ENCODE measurements at regions not wholly inside any gene's neighbourhood (a gene's known extent, or its start where the extent isn't known, plus 50 kb on each side); places are given as distances from the start of the nearest gene placed in this dataset.

DNA sequence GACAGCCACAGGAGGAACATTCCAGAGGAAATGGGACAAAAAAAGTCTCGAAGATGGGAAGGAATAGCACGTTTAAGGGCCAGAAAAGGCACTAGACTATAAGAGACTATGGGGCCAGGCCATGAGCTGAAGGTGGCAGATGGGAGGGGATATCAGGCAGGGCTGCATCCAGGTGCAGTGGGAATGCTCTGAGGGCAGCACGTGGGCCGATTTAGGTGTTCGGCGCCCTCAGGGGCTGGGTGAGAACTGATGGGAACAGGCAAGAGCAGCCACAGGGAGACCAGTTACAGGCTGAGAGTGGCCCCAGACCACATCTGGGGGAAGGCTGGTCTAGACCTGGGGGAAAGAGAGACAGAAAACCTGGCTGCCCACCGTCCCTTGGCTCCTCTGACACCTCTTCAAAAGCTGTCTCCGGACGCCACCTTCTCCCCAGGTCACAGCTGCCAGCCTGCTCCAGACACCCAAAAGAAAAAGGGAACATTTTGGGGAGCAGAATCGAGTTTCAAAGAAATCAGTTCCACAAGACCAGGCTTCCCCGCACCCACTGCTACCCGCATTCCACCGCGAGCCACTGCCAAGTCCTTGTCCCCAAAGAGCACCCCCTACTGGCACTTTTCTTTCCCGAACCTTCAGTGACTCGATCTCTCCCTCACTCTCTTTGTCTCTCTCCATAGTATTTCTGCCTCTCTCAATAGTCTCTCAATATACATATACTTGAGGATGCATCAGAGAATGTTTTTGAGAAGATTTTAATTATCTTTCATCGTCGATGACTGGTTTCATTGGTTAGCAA is 190.1 kb upstream of the AGAP1 start:
- DNase-seq (ENCODE audit: low spot score): no peak

DNA sequence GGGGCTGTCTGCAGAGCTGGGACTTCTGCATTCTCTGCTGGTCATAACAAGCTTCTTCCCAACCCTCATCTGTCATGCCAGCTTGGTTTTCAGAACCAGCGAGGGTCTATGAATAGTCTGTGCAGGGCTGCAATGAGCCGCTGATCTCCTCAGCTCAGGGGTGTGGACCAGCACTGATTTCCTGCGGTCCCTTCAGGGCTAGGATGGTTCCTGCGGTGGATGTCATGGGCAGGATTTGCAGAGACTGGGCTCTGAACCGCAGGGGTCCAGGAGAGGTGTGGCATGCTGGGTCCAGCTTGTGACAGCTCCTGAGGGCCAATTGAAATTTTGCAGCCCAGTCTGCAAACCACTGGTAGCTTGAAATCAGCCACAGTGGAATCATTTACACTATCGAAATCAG is 188.2 kb upstream of the AGAP1 start:
- DNase-seq (ENCODE audit: low spot score): no peak

- DNase-seq (ENCODE audit: low spot score): no peak
Measured at GRCh38 chr2:235311044-235311443, 182.8 kb upstream of the AGAP1 start.

DNA sequence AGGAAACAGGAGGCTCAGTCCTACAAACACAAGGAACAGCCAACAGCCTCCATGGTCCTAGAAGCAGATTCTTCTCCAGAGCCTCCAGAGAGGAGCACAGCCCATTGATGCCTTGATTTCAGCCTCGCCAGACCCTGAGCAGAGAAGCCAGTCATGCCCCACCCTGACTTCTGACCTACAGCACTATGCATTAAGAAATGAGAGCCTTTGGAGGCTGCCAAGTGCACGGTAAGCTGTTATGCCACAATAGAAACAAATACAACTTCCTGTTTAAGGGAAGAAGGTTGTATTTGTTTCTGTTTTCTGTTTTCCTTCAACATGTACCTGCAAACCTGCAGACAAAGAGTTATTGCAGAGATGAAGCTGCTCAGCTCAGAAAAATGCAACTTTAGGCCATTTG is 181.3 kb upstream of the AGAP1 start:
- no peak for DNase-seq (ENCODE audit: low spot score)

GRCh38 chr2:235314371-235314930 is 179.4 kb upstream of the AGAP1 start:
- DNase-seq (ENCODE audit: low spot score): no peak

DNA sequence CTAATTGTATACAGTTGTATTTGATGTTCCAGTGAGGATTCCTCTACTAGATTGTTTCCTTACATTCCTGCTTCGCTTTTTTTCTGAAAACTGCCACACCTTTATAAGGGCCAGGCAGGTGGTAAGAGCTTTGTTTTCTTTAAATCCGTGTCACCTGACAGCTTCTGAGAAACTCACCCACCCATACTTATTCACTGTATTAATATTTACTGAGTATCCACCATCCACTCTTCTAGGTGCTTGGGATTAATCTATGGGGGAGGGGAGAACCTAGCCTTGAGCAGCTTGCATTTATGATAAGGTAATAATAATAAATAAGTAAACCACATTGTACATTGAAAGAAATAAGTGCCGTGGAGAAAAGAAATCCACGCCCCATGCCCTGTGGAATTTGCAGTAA is 174.7 kb upstream of the AGAP1 start:
- no peak for DNase-seq (ENCODE audit: low spot score)

GRCh38 chr2:235320326-235320725 is 173.5 kb upstream of the AGAP1 start:
- no peak for DNase-seq (ENCODE audit: low spot score)

DNA sequence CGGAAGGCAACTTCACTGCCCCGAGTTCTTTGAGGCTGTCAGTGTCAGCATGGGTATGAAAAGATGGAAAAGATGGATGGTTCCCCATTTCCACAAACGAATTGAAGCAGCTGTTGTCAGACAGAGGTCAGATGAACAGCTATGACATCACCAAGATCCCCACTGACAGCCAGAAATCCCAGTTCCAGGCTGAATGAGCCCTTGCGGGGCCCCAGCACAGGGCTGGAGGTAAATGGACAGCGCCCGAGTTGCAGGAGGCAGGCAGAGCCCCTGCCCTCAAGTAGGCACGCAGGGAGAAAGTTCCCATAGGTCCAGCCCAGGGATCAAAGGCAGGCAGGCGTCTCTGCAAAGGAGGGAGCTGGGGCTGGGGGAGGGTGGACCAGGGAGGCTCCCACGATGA is 169.5 kb upstream of the AGAP1 start:
- DNase-seq (ENCODE audit: low spot score): no peak

- no peak for DNase-seq (ENCODE audit: low spot score)
Measured at GRCh38 chr2:235325151-235325550, 168.7 kb upstream of the AGAP1 start.

- DNase-seq (ENCODE audit: low spot score): no peak
Measured at GRCh38 chr2:235328991-235329390, 164.9 kb upstream of the AGAP1 start.

GRCh38 chr2:235330775-235331451 is 162.9 kb upstream of the AGAP1 start:
- DNase-seq (ENCODE audit: low spot score): no peak

DNA sequence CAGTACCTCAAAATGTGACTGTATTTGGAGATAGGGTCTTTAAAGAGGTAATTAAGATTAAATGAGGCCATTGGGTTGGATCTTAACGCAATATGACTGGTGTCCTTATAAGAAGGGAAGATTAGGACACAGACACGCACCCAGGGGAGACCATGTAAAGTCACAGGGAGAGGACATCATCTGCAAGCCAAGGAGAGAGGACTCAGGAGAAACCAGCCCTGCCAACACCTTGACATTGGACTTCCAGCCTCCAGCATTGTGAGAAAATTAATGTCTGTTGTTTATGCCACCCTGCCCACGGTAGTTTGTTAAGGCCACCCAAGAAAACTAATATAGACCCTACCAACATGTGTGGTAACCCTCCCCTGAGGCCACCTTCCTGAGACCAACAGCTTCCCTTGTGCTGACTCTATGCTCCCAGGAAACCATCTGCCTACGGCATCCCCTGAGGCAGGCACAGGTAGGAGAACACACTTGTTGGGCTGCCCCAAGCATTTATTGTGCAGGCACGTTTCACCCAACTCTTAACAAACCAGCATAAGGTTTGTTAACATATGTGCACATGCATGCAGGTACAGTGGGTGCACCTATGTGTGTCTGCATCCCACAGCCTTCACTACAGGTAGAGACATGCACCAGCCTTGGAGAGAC is 161.5 kb upstream of the AGAP1 start:
- DNase-seq (ENCODE audit: low spot score): no peak

DNA sequence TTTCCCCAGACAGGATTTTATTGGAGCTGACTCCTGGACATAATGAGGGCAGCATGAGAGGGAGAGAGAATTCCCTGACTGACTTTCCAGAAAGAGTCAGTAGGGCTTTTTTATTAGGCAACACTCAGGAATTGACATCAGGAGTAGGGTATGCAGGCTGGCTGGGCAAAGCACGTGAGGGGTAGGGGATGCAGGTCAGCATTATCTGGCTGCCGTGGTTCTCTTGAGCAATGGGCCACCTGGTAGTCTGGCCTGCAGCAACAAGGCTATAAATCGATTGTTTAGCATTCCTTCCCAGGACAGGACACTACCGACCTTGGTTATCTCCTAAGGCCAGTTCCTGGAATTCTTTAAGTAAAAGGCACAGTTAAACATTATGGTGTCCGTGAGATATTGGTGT is 160.8 kb upstream of the AGAP1 start:
- DNase-seq (ENCODE audit: low spot score): no peak

GRCh38 chr2:235334179-235334578 is 159.7 kb upstream of the AGAP1 start:
- no peak for DNase-seq (ENCODE audit: low spot score)

- DNase-seq (ENCODE audit: low spot score): no peak
Measured at GRCh38 chr2:235343156-235343774, 150.6 kb upstream of the AGAP1 start.

DNA sequence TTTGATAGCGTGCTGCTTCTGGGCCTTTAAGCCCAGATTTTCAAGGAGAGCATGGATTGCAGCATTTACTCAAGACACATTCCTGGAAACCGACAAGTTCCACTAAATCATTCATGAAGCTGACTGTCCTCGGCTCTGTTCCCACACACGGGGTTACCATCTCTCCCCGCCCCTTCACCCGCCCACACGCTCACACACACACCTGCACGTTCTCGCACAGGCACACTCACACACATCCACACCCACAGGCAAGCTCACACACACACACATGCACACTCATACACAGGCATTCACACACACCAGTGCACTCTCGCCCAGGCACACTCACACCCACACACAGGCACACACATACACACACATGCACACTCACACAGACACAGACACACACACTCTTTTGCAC is 150.0 kb upstream of the AGAP1 start:
- no peak for DNase-seq (ENCODE audit: low spot score)

- no peak for DNase-seq (ENCODE audit: low spot score)
Measured at GRCh38 chr2:235345745-235346144, 148.1 kb upstream of the AGAP1 start.

DNA sequence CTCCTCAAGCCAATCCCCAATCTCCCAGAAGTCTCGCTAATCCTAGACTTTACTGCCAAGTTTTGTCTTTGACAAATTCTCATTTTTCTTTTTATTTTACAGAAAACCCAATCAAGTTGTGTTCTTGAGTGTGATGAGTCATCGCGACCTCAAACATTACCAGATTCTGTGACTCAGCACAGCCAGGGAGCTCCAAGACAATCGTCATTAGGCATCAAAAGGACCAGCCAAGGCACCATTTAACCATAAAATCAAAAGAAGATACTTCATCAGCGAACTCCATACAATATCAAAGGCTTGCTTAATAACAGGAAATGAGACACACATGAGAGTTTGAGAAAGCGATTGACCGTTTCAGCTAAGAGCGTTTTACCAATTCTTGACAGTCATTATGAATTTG is 146.2 kb upstream of the AGAP1 start:
- DNase-seq (ENCODE audit: low spot score): no peak

DNA sequence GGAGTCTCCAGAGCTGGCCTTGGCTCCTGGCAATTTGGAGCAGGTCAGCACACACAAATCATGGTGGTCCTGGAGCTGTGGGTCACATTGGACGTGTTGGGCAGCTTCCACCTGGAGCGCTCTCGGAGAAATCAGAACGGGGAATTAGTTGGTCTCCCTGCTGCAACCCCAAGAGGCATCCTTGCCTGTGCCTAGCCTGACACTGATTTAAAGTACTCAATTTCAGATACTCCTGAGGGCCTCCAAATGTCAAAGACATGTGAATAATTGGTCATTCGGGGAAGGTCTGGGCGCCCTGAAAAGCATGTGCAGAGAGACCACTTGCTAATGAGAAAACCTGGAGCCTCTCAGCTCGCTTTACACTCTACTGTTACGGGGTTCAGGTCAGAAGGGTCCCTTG is 145.5 kb upstream of the AGAP1 start:
- DNase-seq (ENCODE audit: low spot score): no peak

- no peak for DNase-seq (ENCODE audit: low spot score)
Measured at GRCh38 chr2:235350234-235350633, 143.6 kb upstream of the AGAP1 start.

GRCh38 chr2:235352541-235352940 is 141.3 kb upstream of the AGAP1 start:
- DNase-seq (ENCODE audit: low spot score): no peak

- no peak for DNase-seq (ENCODE audit: low spot score)
Measured at GRCh38 chr2:235357881-235358280, 136.0 kb upstream of the AGAP1 start.

Measured in germinal center (tissue), 1 donor.